Activated CD8-positive, alpha-beta memory T cell treated with anti-CD3 and anti-CD28 coated beads, Interleukin-2, amount 50 U/mL, for 4 hours (primary cell): ENCODE measurements at regions not wholly inside any gene's neighbourhood (a gene's known extent, or its start where the extent isn't known, plus 50 kb on each side); places are given as distances from the start of the nearest gene placed in this dataset.

Experiments used
- DNase-seq: peaks from one replicate; pipeline ENCODE4 v3.0.0-alpha.2; 2020

DNA sequence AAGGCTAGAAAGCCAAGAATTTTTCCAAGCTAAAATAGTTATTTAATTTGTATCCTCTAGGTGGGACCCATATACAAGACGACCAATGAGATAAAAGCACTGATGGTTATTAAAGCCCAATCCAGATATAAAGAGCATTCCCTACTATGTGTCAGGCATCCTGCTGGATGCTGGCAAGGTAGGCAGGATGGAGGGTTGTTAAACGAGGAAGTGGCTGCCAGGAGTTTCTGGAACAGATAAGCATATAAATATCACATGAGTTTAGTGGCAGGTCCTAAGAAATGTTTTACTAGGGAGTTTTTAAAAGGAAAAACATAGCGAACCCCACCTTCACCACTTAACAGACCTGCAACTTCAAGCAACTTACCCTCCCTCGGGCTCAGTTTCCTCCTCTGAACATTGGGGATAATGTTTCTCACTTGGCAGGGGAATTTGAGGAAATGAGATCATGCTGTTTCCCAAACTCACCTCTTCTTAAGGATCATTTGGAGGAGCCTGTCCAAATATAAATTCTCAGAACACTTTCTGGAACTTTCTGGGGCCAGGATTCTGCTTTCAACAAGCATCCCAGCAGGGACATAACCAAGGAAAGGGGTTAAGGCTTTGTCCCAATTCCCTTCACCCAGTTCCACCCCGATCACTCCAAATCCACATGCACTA, 94.3 kb upstream of the LDB2 start:
- no peak for DNase-seq

DNA sequence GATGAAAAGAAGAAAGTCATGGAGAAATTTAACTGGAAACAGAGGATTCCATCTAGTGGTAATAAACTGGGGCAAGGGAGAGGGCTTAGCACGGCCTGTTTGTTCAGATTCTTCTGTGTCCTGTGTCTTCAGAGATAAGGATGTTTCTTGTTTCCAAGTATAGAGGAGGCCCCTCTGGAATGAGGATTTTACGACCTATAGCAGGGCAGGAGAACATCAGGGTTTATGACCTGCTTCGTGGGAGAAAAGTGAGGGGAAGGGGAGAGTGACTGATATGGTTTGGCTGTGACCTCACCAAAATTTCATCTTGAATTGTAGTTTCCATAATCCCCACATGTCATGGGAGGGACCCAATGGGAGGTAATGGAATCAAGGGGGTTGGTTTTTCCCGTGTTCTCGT, 93.0 kb upstream of the LDB2 start:
- no peak for DNase-seq

DNA sequence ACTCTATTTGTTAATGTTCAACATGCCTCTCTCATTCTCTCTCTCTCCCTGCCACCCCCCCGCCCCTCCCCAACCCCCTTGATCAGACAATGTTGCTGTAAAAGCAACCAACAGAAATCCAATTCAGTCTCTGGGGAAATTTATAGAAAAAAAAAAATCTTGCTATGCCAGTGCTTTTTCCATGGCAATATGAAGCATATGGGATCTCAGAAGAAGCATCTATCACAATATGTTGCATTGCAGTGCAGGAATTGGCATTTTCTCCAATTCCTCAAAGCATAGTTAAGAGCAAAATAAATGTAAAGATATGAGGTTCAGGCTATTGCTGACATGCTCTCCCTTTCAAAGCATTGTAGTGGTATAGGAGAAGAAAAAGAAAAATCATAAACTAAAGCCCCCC, 90.9 kb upstream of the LDB2 start:
- no peak for DNase-seq

DNA sequence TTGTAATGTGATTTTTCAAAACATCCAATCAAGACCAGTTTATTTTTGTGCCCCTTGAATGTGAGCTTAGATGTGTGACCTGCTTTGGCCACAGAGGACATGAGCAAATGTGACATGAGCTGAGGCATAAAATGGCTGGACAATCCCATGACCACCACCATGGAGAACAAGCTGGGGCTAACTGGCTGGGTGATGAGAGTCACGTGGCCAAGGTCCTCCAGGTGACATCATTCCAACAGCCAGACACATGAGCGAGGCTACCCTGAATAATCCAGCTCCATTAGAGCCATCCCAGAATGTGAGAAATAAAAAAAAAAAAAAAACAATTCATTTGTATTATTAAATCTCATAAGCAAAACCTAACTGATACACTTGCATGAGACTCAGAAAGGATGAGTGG, 90.4 kb upstream of the LDB2 start:
- no peak for DNase-seq

DNA sequence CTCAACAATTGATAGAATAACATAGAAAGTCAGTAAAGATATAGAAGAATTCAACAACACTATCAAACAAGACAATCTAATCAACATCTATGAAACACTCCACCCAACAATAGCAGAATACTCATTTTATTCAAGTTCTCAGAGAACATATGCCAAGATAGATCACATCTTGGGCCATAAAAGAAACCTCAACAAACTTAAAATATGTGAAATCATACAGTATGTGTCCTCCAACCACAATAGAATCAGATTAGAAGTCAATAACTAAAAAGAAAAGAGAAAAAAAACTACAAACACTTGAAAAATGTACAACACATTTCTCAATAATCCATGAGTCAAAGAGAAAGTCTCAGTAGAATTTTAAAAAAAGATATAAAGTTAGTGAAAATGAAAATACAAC, 78.6 kb upstream of the LDB2 start:
- DNase-seq = no peak

DNA sequence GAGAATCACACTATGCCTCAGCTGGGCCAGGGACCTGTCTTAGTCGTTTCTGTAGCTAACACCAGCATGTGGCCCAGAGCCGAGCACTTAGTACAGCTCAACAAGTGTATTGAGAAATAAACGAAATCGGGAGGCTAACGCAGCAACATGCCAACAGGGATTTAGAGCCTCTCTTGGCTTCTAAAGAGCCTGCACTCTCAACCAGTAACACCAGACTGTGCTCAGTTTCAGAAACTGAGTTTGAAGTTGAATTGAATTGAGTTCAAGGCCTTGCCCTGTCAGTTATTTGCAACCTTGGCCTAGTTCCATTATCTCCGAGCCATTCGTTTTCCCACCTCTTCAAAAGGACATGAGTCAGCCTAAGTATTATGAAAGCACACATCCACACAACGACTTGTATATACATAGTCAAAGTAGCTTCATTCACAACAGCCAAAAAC, 71.3 kb upstream of the LDB2 start:
- DNase-seq = no peak

DNA sequence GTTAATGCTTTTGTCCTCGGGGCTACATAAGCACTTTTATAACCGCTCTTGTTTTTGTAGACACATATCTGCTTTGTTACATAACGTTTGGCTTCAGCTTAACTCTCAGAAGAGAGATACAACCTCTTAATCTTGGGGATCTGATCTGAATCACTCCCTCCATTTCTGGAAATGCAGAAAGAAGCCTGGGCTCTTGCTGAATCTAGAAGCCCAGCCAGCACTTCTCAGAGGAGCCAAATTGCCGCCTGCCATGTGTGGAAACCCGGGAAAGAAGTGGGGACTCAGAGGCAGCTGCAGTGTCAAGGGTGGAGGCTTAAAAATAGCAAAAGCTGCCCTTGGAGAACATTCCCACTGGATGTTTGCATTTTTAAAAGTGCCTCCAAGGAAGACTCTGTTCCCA, 69.3 kb upstream of the LDB2 start:
- DNase-seq = no peak

DNA sequence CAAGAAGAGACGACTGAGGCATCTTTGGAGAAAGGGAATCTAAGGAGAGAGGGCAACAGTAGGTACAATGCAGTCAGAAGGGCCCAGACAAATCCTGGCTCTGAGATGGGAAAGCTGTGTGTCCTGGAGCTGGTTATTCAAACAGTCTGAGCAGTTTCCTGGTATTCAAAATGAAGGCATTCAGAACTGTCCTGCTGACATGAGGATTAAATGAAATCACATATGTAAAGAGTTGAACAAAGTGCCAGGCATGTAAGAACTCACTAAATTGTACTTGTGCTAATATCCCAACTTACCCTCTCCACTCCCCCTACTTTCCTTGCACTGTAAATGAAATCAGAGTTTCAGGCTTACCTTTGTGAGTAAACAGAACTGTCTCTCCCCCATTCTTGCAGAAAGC, 60.9 kb upstream of the LDB2 start:
- DNase-seq = no peak

DNA sequence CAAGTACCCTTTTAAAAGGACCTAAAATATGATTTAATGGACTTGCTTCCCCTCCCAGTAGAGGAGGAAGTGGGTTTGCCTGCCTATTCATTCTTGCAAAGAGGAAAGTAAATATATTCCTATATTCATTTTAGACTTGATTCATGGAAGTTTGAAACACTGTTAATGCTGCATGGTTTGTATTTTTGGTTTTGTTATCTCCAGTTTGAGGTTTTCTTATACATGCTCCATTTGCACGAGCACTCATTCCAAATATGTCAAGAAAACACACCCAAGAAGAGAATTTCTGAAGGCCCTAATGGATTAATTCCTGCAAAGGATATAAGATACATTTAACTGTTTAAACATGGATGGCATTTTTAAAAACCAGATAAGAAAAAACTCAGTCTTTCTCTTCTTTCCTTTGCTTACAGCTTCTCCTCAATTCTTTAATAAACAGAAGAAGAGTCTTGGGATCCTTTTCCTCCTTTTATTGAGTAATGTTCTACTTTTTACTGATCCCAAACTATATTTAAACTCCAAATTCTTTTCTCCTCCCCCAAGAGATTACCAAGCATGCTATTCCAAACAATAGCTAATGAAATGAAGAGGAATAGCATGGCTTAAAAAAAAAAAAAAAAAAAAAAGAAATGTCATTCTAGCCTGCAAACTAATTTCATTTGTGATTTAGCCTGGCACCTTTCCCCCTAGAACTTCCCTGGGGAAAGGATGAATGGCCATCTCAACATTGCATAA, 54.6 kb upstream of the LDB2 start:
- no peak for DNase-seq

DNA sequence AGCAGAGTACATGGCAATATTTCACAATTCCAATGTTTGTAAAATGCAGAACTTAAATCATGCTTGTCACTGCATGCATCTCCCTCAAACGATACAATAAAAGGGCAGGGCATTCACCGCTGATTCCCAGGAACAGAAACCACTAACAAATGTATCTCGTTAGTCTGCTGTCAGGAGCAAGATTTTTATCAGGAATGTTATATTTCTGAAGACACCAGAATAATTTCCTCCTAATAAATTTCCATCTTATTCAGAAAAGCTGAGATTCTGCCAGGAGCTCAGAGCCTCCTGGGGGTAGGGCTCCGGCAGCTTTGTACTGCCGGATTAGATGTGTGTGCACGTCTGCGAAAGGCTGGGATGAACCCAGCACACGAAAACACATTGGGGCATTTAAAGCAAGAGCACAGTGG, 54.0 kb upstream of the LDB2 start:
- DNase-seq = no peak
